Esophagus muscularis mucosa (tissue), 4 donors: ENCODE measurements at regions not wholly inside any gene's neighbourhood (a gene's known extent, or its start where the extent isn't known, plus 50 kb on each side); places are given as distances from the start of the nearest gene placed in this dataset.

ENCODE experiments used
- DNase-seq: peaks from one replicate; pipeline ENCODE4 v3.0.0-alpha.2; 2017; ENCODE audit errors: extremely low spot score
- H3K27ac ChIP-seq, 4 donors: fragments of 200-600 bp; sonication (generic); replicated peaks in 1 of 4; 1 replicate in 3 of 4; 2 replicates in 1 of 4; pipeline ENCODE4 v1.5.1; 2016 to 2019; ENCODE audit warnings: mild to moderate bottlenecking in 1 of 4
- H3K27me3 ChIP-seq, 4 donors: fragments of 200-600 bp; sonication (generic); one replicate each; pipeline versions ENCODE4 v1.5.1 to v1.6.0; 2016 to 2019
- H3K36me3 ChIP-seq, 4 donors: fragments of 200-600 bp; sonication (generic); one replicate each; pipeline ENCODE4 v1.5.1; 2016 to 2019
- H3K4me1 ChIP-seq, 4 donors: fragments of 200-600 bp; sonication (generic); one replicate each; pipeline ENCODE4 v1.5.1; 2016 to 2019
- H3K4me3 ChIP-seq, 4 donors: fragments of 200-600 bp; sonication (generic); 1 replicate in 2 of 4; 2 replicates in 2 of 4; pipeline ENCODE4 v1.5.1; 2016 to 2019; ENCODE audit warnings: mild to moderate bottlenecking in 4 of 4, moderate library complexity in 1 of 4
- H3K9me3 ChIP-seq, 4 donors: fragments of 200-600 bp; sonication (generic); 1 replicate in 3 of 4; 2 replicates in 1 of 4; pipeline ENCODE4 v1.5.1; 2016 to 2019
- EP300 ChIP-seq: sonication (generic); formaldehyde crosslinking; IDR thresholded peaks from one replicate; pipeline ENCODE4 v1.6.1; 2017; ENCODE audit warnings: antibody characterized with exemption
- POLR2A ChIP-seq: fragments of 450-650 bp; IDR thresholded peaks from one replicate; pipeline ENCODE4 v1.6.1; 2017; ENCODE audit warnings: antibody characterized with exemption, moderate library complexity, mild to moderate bottlenecking, low read depth
- POLR2AphosphoS5 ChIP-seq, 2 donors: sonication (generic); formaldehyde crosslinking; IDR thresholded peaks; one replicate each; pipeline ENCODE4 v1.6.1; 2017; ENCODE audit warnings: antibody characterized with exemption in 2 of 2
- WGBS: methylation state at CpG from one replicate; pipeline ENCODE4 v1.1.5; 2018; 5-methylcytosine and 5-hydroxymethylcytosine counted together
- intact Hi-C: fragments of 100-400 bp; cut with DNase I; formaldehyde crosslinking; loops from one replicate; pipeline ENCODE4 v1.15.1; 2023
- TF ChIP-seq, protein P1 (sequence below), 3 experiments: fragments of 200-600 bp in 2 of 3; fragments of 450-650 bp in 1 of 3; sonication (generic) in 2 of 3; IDR thresholded peaks; one replicate each; pipeline ENCODE4 v1.5.1; 2017 to 2019; ENCODE audit warnings: antibody characterized with exemption in 3 of 3, mild to moderate bottlenecking in 2 of 3, moderate library complexity in 1 of 3

DNA sequence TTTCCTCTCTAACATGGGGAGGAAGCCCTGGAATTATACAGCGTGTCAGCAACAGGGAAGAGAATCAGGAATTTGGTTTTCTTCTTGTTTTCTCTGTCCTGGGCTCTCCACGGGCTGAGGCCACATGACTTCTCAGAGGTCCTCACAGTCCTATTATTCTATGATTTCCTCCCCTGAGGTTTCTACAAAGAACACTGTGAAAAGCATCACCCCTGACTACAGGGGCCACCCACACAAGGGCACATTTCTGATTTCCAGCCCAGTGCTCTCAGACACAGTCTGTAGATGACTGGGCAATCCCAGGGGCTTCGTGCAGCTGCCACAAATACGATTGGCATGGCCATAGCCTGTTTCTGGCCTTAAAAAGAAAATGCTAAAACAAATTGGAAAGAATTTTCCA lies 284.9 kb downstream of the CEMIP2 start:
- WGBS = 74% methylated on average over 4 of the region's 4 CpGs
- no peak overlapping the region for H3K27ac ChIP-seq
- no peak for DNase-seq
- no peaks in the 10 kb centered on the region for H3K36me3 ChIP-seq
- peaks cover 0 to 5% (median 0%) of the 10 kb centered on the region in 4 donors for H3K27me3 ChIP-seq
- H3K9me3 ChIP-seq = no peaks in the 10 kb centered on the region
- intact Hi-C loops = no loop called here
- no peak overlapping the region for H3K4me3 ChIP-seq
- no peaks in the 10 kb centered on the region for H3K4me1 ChIP-seq
- TF ChIP-seq, protein P1, sequence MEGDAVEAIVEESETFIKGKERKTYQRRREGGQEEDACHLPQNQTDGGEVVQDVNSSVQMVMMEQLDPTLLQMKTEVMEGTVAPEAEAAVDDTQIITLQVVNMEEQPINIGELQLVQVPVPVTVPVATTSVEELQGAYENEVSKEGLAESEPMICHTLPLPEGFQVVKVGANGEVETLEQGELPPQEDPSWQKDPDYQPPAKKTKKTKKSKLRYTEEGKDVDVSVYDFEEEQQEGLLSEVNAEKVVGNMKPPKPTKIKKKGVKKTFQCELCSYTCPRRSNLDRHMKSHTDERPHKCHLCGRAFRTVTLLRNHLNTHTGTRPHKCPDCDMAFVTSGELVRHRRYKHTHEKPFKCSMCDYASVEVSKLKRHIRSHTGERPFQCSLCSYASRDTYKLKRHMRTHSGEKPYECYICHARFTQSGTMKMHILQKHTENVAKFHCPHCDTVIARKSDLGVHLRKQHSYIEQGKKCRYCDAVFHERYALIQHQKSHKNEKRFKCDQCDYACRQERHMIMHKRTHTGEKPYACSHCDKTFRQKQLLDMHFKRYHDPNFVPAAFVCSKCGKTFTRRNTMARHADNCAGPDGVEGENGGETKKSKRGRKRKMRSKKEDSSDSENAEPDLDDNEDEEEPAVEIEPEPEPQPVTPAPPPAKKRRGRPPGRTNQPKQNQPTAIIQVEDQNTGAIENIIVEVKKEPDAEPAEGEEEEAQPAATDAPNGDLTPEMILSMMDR (IDR thresholded peaks at IDR 0.05) = no peak
- TF ChIP-seq POLR2A = no peak
- no peak for TF ChIP-seq POLR2AphosphoS5 (IDR thresholded peaks at IDR 0.05)
- no peak for TF ChIP-seq EP300

DNA sequence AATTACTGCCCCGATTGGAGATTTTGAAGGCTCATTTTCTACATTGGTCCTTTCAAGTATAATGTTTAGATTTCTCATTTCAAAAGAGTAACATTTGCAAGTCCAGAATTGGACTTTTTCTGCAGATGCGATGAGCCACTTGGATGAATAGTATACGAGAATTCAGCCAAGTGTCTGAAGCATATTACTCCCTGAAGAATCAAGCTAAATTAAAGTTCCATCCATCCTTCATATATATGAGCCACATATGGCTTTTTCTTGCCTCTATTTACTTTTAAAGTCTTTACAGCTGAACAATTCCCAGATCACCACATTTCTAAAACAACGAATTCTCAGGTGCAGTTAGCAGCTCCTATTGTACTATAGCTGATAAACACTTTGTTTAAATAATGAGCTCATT lies 288.7 kb downstream of the CEMIP2 start:
- intact Hi-C loops = loop anchor here (10.0 kb wide), 2 partner anchors 75 to 95 kb away; no protein-coding TSS in a partner anchor
- Histone ChIP-seq H3K4me1 (no peaks in the 10 kb centered on the region), H3K27ac (no peak overlapping the region), H3K36me3 (no peaks in the 10 kb centered on the region), H3K9me3 (no peaks in the 10 kb centered on the region), H3K27me3 (peaks cover 0 to 5% (median 0%) of the 10 kb centered on the region in 4 donors), H3K4me3 (no peak overlapping the region)
- 40% methylated on average over 4 of the region's 4 CpGs for WGBS
- no peak for DNase-seq
- no peak for TF ChIP-seq EP300
- TF ChIP-seq, protein P1 (IDR thresholded peaks at IDR 0.05) = no peak
- no peak for TF ChIP-seq POLR2A
- TF ChIP-seq POLR2AphosphoS5 (IDR thresholded peaks at IDR 0.05) = no peak

DNA sequence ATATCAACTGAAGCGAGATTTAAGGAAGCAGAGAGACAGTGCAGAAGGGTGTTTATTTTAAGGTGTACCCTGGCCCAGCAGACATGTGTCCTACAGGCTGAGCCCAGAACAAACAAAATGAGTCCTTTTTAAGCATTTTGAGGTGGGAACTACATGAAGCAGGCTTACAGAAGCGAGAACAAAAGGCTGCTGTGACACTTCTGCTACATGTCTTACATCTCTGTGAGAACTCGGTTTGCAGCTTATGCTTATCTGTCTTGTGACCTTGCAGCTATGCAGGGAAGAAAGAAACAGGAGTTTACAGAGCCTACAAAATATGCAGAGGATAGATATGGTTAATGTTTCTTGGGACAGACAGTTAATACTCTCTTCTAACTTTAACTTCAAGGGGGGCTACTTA lies 295.9 kb downstream of the CEMIP2 start:
- H3K4me1 ChIP-seq = no peaks in the 10 kb centered on the region
- intact Hi-C loops = loop anchor here (10.0 kb wide), 2 partner anchors 68 to 102 kb away; no protein-coding TSS in a partner anchor
- H3K9me3 ChIP-seq = no peaks in the 10 kb centered on the region
- TF ChIP-seq POLR2A (no peak), EP300 (no peak), POLR2AphosphoS5 (IDR thresholded peaks at IDR 0.05) (no peak)
- TF ChIP-seq, protein P1 (IDR thresholded peaks at IDR 0.05) = no peak
- H3K4me3 ChIP-seq = no peak overlapping the region
- no peak for DNase-seq
- no peaks in the 10 kb centered on the region for H3K27me3 ChIP-seq
- H3K36me3 ChIP-seq = no peaks in the 10 kb centered on the region
- WGBS = 36% methylated on average over 3 of the region's 3 CpGs
- no peak overlapping the region for H3K27ac ChIP-seq

DNA sequence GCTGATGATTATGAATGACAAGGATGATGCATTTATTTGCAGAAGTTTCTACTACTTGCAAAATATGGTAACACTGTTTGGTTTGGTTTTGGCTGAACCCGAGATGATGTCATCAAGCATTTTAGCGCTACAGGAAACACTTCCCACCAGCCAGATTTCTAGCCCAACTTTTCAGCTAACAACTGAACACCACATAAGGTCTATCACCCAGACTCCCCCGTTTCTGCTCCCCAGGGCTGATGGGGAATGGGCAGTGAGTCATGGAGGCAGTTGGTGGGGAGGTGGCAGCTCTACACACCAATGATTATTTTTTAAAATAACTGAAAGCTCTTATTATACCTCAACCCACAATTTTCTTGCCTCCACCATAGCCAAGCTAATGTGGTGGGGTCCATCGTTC lies 302.9 kb downstream of the CEMIP2 start:
- peaks cover 0 to 4% (median 0%) of the 10 kb centered on the region in 4 donors for H3K27me3 ChIP-seq
- no peaks in the 10 kb centered on the region for H3K9me3 ChIP-seq
- intact Hi-C loops = no loop called here
- H3K4me1 ChIP-seq = no peaks in the 10 kb centered on the region
- no peak for DNase-seq
- WGBS = 67% methylated on average over 4 of the region's 4 CpGs
- H3K4me3 ChIP-seq = no peak overlapping the region
- H3K27ac ChIP-seq = no peak overlapping the region
- no peak for TF ChIP-seq POLR2A
- H3K36me3 ChIP-seq = no peaks in the 10 kb centered on the region

DNA sequence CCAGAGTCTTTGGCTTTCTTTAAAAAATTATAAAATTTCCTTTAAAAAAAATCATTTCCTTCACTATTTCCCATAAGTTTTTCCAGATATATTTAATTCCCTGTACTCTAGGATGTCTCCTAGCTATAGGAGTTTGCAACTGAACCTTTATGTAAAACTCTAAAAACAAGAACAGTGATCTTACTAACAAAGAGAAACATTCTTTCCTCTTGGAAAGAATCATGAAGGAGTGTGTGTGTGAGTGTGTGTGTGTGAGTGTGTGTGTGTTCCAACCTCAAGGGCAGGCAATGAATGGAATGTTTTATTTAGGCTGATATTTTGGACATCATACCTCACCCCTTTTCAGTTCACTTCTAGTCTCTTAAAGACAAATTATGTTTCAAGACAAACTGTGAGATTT lies 309.2 kb downstream of the CEMIP2 start:
- no peak overlapping the region for H3K27ac ChIP-seq
- no peak for DNase-seq
- intact Hi-C loops = no loop called here
- H3K27me3 ChIP-seq = peaks cover 0 to 4% (median 0%) of the 10 kb centered on the region in 4 donors
- no peaks in the 10 kb centered on the region for H3K4me1 ChIP-seq
- H3K4me3 ChIP-seq = no peak overlapping the region
- TF ChIP-seq POLR2AphosphoS5 (IDR thresholded peaks at IDR 0.05) (no peak), POLR2A (no peak), EP300 (no peak)
- TF ChIP-seq, protein P1 (IDR thresholded peaks at IDR 0.05) = no peak
- H3K9me3 ChIP-seq = no peaks in the 10 kb centered on the region
- H3K36me3 ChIP-seq = no peaks in the 10 kb centered on the region
